ENCODE measurements at regions not wholly inside any gene's neighbourhood (a gene's known extent, or its start where the extent isn't known, plus 50 kb on each side); places are given as distances from the start of the nearest gene placed in this dataset.

GRCh38 chr9:79325501-79325900 is 246.3 kb upstream of the TLE4 start:
- DNase-seq, result no peak
- H4K20me1 ChIP-seq (ENCODE audit: insufficient read depth, low read length), result no peaks in the 10 kb centered on the region
- no peaks in the 10 kb centered on the region for H3K36me3 ChIP-seq (replicated peaks; ENCODE audit: insufficient read depth, low read length)
- TF ChIP-seq EZH2 (optimal IDR thresholded peaks at IDR 0.05; ENCODE audit: low read depth, low read length) (no peak), CTCF (IDR thresholded peaks at IDR 0.05; ENCODE audit: low read length) (no peak), EZH2phosphoT487 (IDR thresholded peaks at IDR 0.05; ENCODE audit: low read length) (no peak)
- H3K9ac ChIP-seq (ENCODE audit: low read length), result no peak overlapping the region
- no peak overlapping the region for H2AFZ ChIP-seq (ENCODE audit: low read length)
- H3K27me3 ChIP-seq (replicated peaks; ENCODE audit: insufficient read depth, low read length), result no peaks in the 10 kb centered on the region
- no peaks in the 10 kb centered on the region for H3F3A ChIP-seq (ENCODE audit: insufficient read depth, low read length)
- H3K9me3 ChIP-seq (replicated peaks; ENCODE audit: insufficient read depth, low read length), result no peaks in the 10 kb centered on the region
- no peaks in the 10 kb centered on the region for H3K79me2 ChIP-seq (ENCODE audit: low read length)
- no peaks in the 10 kb centered on the region for H3K4me1 ChIP-seq (ENCODE audit: low read length)
- H3K9me2 ChIP-seq (replicated peaks; ENCODE audit: insufficient read depth, low read length), result no peaks in the 10 kb centered on the region
- H3K27ac ChIP-seq (ENCODE audit: low read length), result no peak overlapping the region
- H3K4me3 ChIP-seq (ENCODE audit: low read length), result no peak overlapping the region
- H3K4me2 ChIP-seq (ENCODE audit: low read depth, low read length), result no peak overlapping the region

GRCh38 chr9:79329861-79330260 is 241.9 kb upstream of the TLE4 start:
- no peaks in the 10 kb centered on the region for H3K9me3 ChIP-seq (replicated peaks; ENCODE audit: insufficient read depth, low read length)
- no peak overlapping the region for H3K27ac ChIP-seq (ENCODE audit: low read length)
- H3K9me2 ChIP-seq (replicated peaks; ENCODE audit: insufficient read depth, low read length), result no peaks in the 10 kb centered on the region
- H3K79me2 ChIP-seq (ENCODE audit: low read length), result no peaks in the 10 kb centered on the region
- H3K36me3 ChIP-seq (replicated peaks; ENCODE audit: insufficient read depth, low read length), result no peaks in the 10 kb centered on the region
- no peaks in the 10 kb centered on the region for H3F3A ChIP-seq (ENCODE audit: insufficient read depth, low read length)
- no peak overlapping the region for H3K4me2 ChIP-seq (ENCODE audit: low read depth, low read length)
- no peak overlapping the region for H3K4me3 ChIP-seq (ENCODE audit: low read length)
- H3K9ac ChIP-seq (ENCODE audit: low read length), result no peak overlapping the region
- no peak for DNase-seq
- H2AFZ ChIP-seq (ENCODE audit: low read length), result no peak overlapping the region
- no peak for TF ChIP-seq EZH2 (optimal IDR thresholded peaks at IDR 0.05; ENCODE audit: low read depth, low read length)
- TF ChIP-seq CTCF (IDR thresholded peaks at IDR 0.05; ENCODE audit: low read length), result no peak
- TF ChIP-seq EZH2phosphoT487 (IDR thresholded peaks at IDR 0.05; ENCODE audit: low read length), result no peak
- H4K20me1 ChIP-seq (ENCODE audit: insufficient read depth, low read length), result no peaks in the 10 kb centered on the region
- H3K4me1 ChIP-seq (ENCODE audit: low read length), result no peaks in the 10 kb centered on the region
- H3K27me3 ChIP-seq (replicated peaks; ENCODE audit: insufficient read depth, low read length), result no peaks in the 10 kb centered on the region

GRCh38 chr9:79334001-79334400 is 237.8 kb upstream of the TLE4 start:
- no peak for DNase-seq
- H2AFZ ChIP-seq (ENCODE audit: low read length), result no peak overlapping the region

More at GRCh38 chr9:79334001-79334400, 237.8 kb upstream of the TLE4 start:
- no peaks in the 10 kb centered on the region for H3K4me1 ChIP-seq (ENCODE audit: low read length)
- no peak overlapping the region for H3K4me3 ChIP-seq (ENCODE audit: low read length)
- no peak overlapping the region for H3K27ac ChIP-seq (ENCODE audit: low read length)
- H3K4me2 ChIP-seq (ENCODE audit: low read depth, low read length), result no peak overlapping the region
- no peaks in the 10 kb centered on the region for H3K9me3 ChIP-seq (replicated peaks; ENCODE audit: insufficient read depth, low read length)
- no peaks in the 10 kb centered on the region for H3K27me3 ChIP-seq (replicated peaks; ENCODE audit: insufficient read depth, low read length)
- no peaks in the 10 kb centered on the region for H3K36me3 ChIP-seq (replicated peaks; ENCODE audit: insufficient read depth, low read length)
- H3F3A ChIP-seq (ENCODE audit: insufficient read depth, low read length), result no peaks in the 10 kb centered on the region
- H3K9ac ChIP-seq (ENCODE audit: low read length), result no peak overlapping the region
- no peaks in the 10 kb centered on the region for H3K79me2 ChIP-seq (ENCODE audit: low read length)
- no peaks in the 10 kb centered on the region for H4K20me1 ChIP-seq (ENCODE audit: insufficient read depth, low read length)
- no peak for TF ChIP-seq EZH2phosphoT487 (IDR thresholded peaks at IDR 0.05; ENCODE audit: low read length)
- TF ChIP-seq EZH2 (optimal IDR thresholded peaks at IDR 0.05; ENCODE audit: low read depth, low read length), result no peak
- no peak for TF ChIP-seq CTCF (IDR thresholded peaks at IDR 0.05; ENCODE audit: low read length)
- H3K9me2 ChIP-seq (replicated peaks; ENCODE audit: insufficient read depth, low read length), result no peaks in the 10 kb centered on the region
